ENCODE measurements at regions not wholly inside any gene's neighbourhood (a gene's known extent, or its start where the extent isn't known, plus 50 kb on each side); places are given as distances from the start of the nearest gene placed in this dataset.

GRCh38 chr9:80651044-80651443 is 1038.3 kb downstream of the TLE1 start:
- DNase-seq (ENCODE audit: low read depth, low spot score), result no peak
- Histone ChIP-seq H3K9ac (ENCODE audit: control insufficient read depth, extremely low read depth, insufficient read depth, low read length) (no peak overlapping the region), H3K9me3 (ENCODE audit: control insufficient read depth, low read depth, low read length) (no peaks in the 10 kb centered on the region), H3K4me3 (ENCODE audit: control insufficient read depth in 2 of 3, extremely low read depth in 1 of 3, insufficient read depth in 2 of 3, low read depth in 1 of 3, low read length in 3 of 3) (no peak overlapping the region), H3K4me2 (ENCODE audit: control insufficient read depth, extremely low read depth, insufficient read depth, low read depth, low read length) (no peak overlapping the region), H2AFZ (ENCODE audit: control insufficient read depth, low read length) (no peak overlapping the region), H3K4me1 (ENCODE audit: control insufficient read depth, extremely low read depth, insufficient read depth, low read length) (no peaks in the 10 kb centered on the region), H3K27me3 (ENCODE audit: control insufficient read depth, extremely low read depth, insufficient read depth, low read length) (no peaks in the 10 kb centered on the region), H3K27ac (ENCODE audit: control insufficient read depth, insufficient read depth, low read length) (no peak overlapping the region), H3K36me3 (ENCODE audit: control insufficient read depth in 2 of 2, extremely low read depth in 1 of 2, insufficient read depth in 2 of 2, low read length in 2 of 2) (no peaks in the 10 kb centered on the region), H3K9me1 (ENCODE audit: control insufficient read depth, extremely low read depth, insufficient read depth, low read length) (no peaks in the 10 kb centered on the region), H3K79me2 (ENCODE audit: control insufficient read depth, insufficient read depth, low read length) (no peaks in the 10 kb centered on the region), H4K20me1 (ENCODE audit: control insufficient read depth, extremely low read depth, insufficient read depth, low read length) (no peaks in the 10 kb centered on the region)
- dilution Hi-C loops (cut with MboI; ENCODE audit: extremely low pct_ligation_motif_present, low sequenced_read_pairs), result no loop called here
- FAIRE-seq, result no peak
- TF ChIP-seq EZH2 (IDR thresholded peaks at IDR 0.05; ENCODE audit: low read length), result no peak
- TF ChIP-seq CTCF (optimal IDR thresholded peaks at IDR 0.05 in 1 of 3, IDR thresholded peaks at IDR 0.05 in 1 of 3, conservative IDR thresholded peaks at IDR 0.05 in 1 of 3; ENCODE audit: extremely low read depth in 1 of 3, insufficient read depth in 2 of 3, low read length in 3 of 3), result no peak

- no peaks in the 10 kb centered on the region for H3K36me3 ChIP-seq (ENCODE audit: control insufficient read depth in 2 of 2, extremely low read depth in 1 of 2, insufficient read depth in 2 of 2, low read length in 2 of 2)
- no peaks in the 10 kb centered on the region for H4K20me1 ChIP-seq (ENCODE audit: control insufficient read depth, extremely low read depth, insufficient read depth, low read length)
- H3K9me3 ChIP-seq (ENCODE audit: control insufficient read depth, low read depth, low read length), result no peaks in the 10 kb centered on the region
- H3K27me3 ChIP-seq (ENCODE audit: control insufficient read depth, extremely low read depth, insufficient read depth, low read length), result no peaks in the 10 kb centered on the region
- FAIRE-seq (no peak), DNase-seq (ENCODE audit: low read depth, low spot score) (no peak)
- dilution Hi-C loops (cut with MboI; ENCODE audit: extremely low pct_ligation_motif_present, low sequenced_read_pairs), result no loop called here
- no peak overlapping the region for H2AFZ ChIP-seq (ENCODE audit: control insufficient read depth, low read length)
- H3K79me2 ChIP-seq (ENCODE audit: control insufficient read depth, insufficient read depth, low read length), result no peaks in the 10 kb centered on the region
- no peaks in the 10 kb centered on the region for H3K4me1 ChIP-seq (ENCODE audit: control insufficient read depth, extremely low read depth, insufficient read depth, low read length)
- H3K4me3 ChIP-seq (ENCODE audit: control insufficient read depth in 2 of 3, extremely low read depth in 1 of 3, insufficient read depth in 2 of 3, low read depth in 1 of 3, low read length in 3 of 3), result no peak overlapping the region
- no peak overlapping the region for H3K9ac ChIP-seq (ENCODE audit: control insufficient read depth, extremely low read depth, insufficient read depth, low read length)
- H3K4me2 ChIP-seq (ENCODE audit: control insufficient read depth, extremely low read depth, insufficient read depth, low read depth, low read length), result no peak overlapping the region
- H3K9me1 ChIP-seq (ENCODE audit: control insufficient read depth, extremely low read depth, insufficient read depth, low read length), result no peaks in the 10 kb centered on the region
- H3K27ac ChIP-seq (ENCODE audit: control insufficient read depth, insufficient read depth, low read length), result no peak overlapping the region
- TF ChIP-seq CTCF (optimal IDR thresholded peaks at IDR 0.05 in 1 of 3, IDR thresholded peaks at IDR 0.05 in 1 of 3, conservative IDR thresholded peaks at IDR 0.05 in 1 of 3; ENCODE audit: extremely low read depth in 1 of 3, insufficient read depth in 2 of 3, low read length in 3 of 3) (no peak), EZH2 (IDR thresholded peaks at IDR 0.05; ENCODE audit: low read length) (no peak)
Observed at GRCh38 chr9:80649496-80649895, 1039.9 kb downstream of the TLE1 start.
